Esophagus muscularis mucosa (tissue), 4 donors: ENCODE measurements at regions not wholly inside any gene's neighbourhood (a gene's known extent, or its start where the extent isn't known, plus 50 kb on each side); places are given as distances from the start of the nearest gene placed in this dataset.

Source experiments
- EP300 ChIP-seq: sonication (generic); formaldehyde crosslinking; IDR thresholded peaks from one replicate; pipeline ENCODE4 v1.6.1; 2017; ENCODE audit warnings: antibody characterized with exemption
- POLR2A ChIP-seq: fragments of 450-650 bp; IDR thresholded peaks from one replicate; pipeline ENCODE4 v1.6.1; 2017; ENCODE audit warnings: antibody characterized with exemption, moderate library complexity, mild to moderate bottlenecking, low read depth
- TF ChIP-seq, protein P1 (sequence below), 3 experiments: fragments of 200-600 bp in 2 of 3; fragments of 450-650 bp in 1 of 3; sonication (generic) in 2 of 3; IDR thresholded peaks; one replicate each; pipeline ENCODE4 v1.5.1; 2017 to 2019; ENCODE audit warnings: antibody characterized with exemption in 3 of 3, mild to moderate bottlenecking in 2 of 3, moderate library complexity in 1 of 3

DNA sequence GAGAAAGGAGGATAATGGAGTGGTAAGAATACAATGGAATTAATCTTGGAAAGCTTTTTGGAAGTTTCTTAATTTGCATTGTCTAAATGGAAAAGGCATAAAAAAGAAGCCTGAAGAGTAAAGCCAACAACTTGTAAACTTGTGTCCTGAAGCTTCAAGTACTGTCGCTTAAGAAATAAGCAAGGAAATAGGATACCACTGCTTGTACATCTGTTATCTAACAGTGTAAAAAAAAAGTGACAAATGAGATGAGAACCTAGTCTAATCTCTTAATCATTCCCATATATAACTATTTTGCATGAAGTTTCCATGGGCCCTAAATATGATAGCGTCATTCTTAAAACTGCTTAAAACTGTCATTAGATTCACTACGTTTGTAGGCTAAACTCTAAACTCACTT, 134.0 kb upstream of the DYRK2 start:
- TF ChIP-seq, protein P1, sequence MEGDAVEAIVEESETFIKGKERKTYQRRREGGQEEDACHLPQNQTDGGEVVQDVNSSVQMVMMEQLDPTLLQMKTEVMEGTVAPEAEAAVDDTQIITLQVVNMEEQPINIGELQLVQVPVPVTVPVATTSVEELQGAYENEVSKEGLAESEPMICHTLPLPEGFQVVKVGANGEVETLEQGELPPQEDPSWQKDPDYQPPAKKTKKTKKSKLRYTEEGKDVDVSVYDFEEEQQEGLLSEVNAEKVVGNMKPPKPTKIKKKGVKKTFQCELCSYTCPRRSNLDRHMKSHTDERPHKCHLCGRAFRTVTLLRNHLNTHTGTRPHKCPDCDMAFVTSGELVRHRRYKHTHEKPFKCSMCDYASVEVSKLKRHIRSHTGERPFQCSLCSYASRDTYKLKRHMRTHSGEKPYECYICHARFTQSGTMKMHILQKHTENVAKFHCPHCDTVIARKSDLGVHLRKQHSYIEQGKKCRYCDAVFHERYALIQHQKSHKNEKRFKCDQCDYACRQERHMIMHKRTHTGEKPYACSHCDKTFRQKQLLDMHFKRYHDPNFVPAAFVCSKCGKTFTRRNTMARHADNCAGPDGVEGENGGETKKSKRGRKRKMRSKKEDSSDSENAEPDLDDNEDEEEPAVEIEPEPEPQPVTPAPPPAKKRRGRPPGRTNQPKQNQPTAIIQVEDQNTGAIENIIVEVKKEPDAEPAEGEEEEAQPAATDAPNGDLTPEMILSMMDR (IDR thresholded peaks at IDR 0.05), result no peak
- TF ChIP-seq POLR2A, result no peak
- TF ChIP-seq EP300, result no peak
